ENCODE measurements at regions not wholly inside any gene's neighbourhood (a gene's known extent, or its start where the extent isn't known, plus 50 kb on each side); places are given as distances from the start of the nearest gene placed in this dataset.

DNA sequence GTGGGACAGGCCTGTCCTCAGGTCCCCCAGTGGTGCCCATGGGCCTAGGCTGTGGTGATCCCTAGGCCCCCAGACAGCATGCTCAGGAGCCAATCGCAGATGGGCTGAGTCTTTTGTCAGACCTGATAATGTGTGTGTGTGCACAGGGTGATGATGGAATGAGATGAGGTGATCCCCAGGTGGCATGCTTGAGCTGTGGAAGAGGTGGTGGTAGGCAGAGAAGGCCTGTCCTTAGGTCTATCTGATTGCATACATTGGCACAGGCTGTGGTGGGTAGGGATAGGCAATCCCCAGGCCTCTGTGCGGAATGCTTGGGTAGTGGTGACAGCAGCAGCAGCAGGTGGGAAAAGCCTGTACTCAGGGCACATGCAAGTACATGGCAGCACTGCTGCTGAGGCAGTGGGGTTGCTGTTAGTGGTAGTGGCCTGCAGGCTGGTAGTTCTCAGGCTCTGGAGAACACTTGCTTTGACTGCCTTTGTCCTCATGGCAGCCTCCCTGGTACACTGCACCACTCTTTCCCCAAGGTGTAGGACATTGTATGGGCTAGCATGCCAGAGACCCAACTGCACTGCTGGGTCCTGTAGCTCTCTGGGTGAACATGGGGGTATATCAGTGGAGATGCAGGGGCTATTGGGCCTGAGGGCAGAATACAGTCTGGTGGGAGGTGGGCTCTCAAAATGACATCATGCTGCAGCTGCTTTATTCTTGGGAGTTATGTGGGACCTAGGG, 260.9 kb upstream of the PLPP4 start:
- no peak overlapping the region for H3K4me2 ChIP-seq (ENCODE audit: insufficient read depth, insufficient read length, low read length)
- H3K4ac ChIP-seq (ENCODE audit: low read depth, low read length) = no peak overlapping the region
- no peak overlapping the region for H2BK12ac ChIP-seq (ENCODE audit: insufficient read length, low read depth, low read length)
- H3K18ac ChIP-seq (ENCODE audit: insufficient read length, low read depth, low read length) = no peak overlapping the region
- no peak overlapping the region for H4K91ac ChIP-seq (ENCODE audit: insufficient read length, low read depth, low read length)
- H4K20me1 ChIP-seq (ENCODE audit: control insufficient read depth, insufficient read depth, insufficient read length) = no peaks in the 10 kb centered on the region
- no peaks in the 10 kb centered on the region for H3K79me1 ChIP-seq (ENCODE audit: insufficient read depth, low read depth, low read length, poor library complexity, severe bottlenecking)
- WGBS (ENCODE audit: extremely low coverage, insufficient read length, low lambda C conversion rate) = no CpG with 5 or more reads among the region's 2 CpGs
- no peak overlapping the region for H4K5ac ChIP-seq (ENCODE audit: insufficient read length, low read depth, low read length)
- no peak overlapping the region for H3K56ac ChIP-seq (ENCODE audit: insufficient read length, low read depth, low read length)
- TF ChIP-seq, protein P1, sequence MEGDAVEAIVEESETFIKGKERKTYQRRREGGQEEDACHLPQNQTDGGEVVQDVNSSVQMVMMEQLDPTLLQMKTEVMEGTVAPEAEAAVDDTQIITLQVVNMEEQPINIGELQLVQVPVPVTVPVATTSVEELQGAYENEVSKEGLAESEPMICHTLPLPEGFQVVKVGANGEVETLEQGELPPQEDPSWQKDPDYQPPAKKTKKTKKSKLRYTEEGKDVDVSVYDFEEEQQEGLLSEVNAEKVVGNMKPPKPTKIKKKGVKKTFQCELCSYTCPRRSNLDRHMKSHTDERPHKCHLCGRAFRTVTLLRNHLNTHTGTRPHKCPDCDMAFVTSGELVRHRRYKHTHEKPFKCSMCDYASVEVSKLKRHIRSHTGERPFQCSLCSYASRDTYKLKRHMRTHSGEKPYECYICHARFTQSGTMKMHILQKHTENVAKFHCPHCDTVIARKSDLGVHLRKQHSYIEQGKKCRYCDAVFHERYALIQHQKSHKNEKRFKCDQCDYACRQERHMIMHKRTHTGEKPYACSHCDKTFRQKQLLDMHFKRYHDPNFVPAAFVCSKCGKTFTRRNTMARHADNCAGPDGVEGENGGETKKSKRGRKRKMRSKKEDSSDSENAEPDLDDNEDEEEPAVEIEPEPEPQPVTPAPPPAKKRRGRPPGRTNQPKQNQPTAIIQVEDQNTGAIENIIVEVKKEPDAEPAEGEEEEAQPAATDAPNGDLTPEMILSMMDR (conservative IDR thresholded peaks at IDR 0.05) = no peak
- peaks cover 0 to 8% (median 8%) of the 10 kb centered on the region in 3 experiments; a peak in 6 of 7 replicates for H3K36me3 Mint-ChIP-seq (ENCODE audit: insufficient read depth in 1 of 3, low read depth in 3 of 3)
- H3K9me3 Mint-ChIP-seq = peaks cover 28 to 36% of the 10 kb centered on the region in 2 experiments; a peak in 4 of 5 replicates
- no peaks in the 10 kb centered on the region for H3K79me2 ChIP-seq (ENCODE audit: insufficient read depth, low read length)
- no peak overlapping the region for H3K27ac ChIP-seq (ENCODE audit: insufficient read length, low read depth, low read length)
- H3K4me1 Mint-ChIP-seq = no peaks in the 10 kb centered on the region
- no peaks in the 10 kb centered on the region for H3K9me3 ChIP-seq (ENCODE audit: control insufficient read depth, low read depth, low read length)
- H3K27ac Mint-ChIP-seq = no peak overlapping the region; a peak in 1 of 7 replicates
- no peak overlapping the region for H2BK20ac ChIP-seq (ENCODE audit: low read depth, low read length, poor library complexity, severe bottlenecking)
- H3K14ac ChIP-seq (ENCODE audit: insufficient read depth, low read length) = no peak overlapping the region
- no peaks in the 10 kb centered on the region for H3K23me2 ChIP-seq (ENCODE audit: insufficient read length, low read depth, low read length, poor library complexity, severe bottlenecking)
- no peak overlapping the region for H2AFZ ChIP-seq (ENCODE audit: low read length)
- H2BK15ac ChIP-seq (ENCODE audit: low read depth, low read length) = no peak overlapping the region
- no peak overlapping the region for H3K9ac ChIP-seq (ENCODE audit: extremely low read depth, insufficient read length, low read length)
- no peaks in the 10 kb centered on the region for H3K27me3 ChIP-seq (ENCODE audit: insufficient read depth, low read length)
- no peak overlapping the region for H3K23ac ChIP-seq (ENCODE audit: insufficient read length, low read depth, low read length)
- H2BK120ac ChIP-seq (ENCODE audit: low read depth, low read length, poor library complexity, severe bottlenecking) = no peak overlapping the region
- H2BK5ac ChIP-seq (ENCODE audit: insufficient read length, low read length) = no peak overlapping the region
- no peak overlapping the region for H2AK5ac ChIP-seq (ENCODE audit: insufficient read length, low read length)
- no peak for DNase-seq
- no peaks in the 10 kb centered on the region for H3K4me1 ChIP-seq (ENCODE audit: insufficient read depth, low read length)
- H3T11ph ChIP-seq (ENCODE audit: low read length) = no peak overlapping the region
- H3K4me3 Mint-ChIP-seq = no peak overlapping the region
- H3K27me3 Mint-ChIP-seq (ENCODE audit: low read depth) = no peaks in the 10 kb centered on the region; the same call in 1 of the 2 replicates
- no peak overlapping the region for H4K8ac ChIP-seq (replicated peaks; ENCODE audit: insufficient read length, low read depth, low read length)

Data from H9 (cell line).